Effector memory CD4-positive, alpha-beta T cell (primary cell): ENCODE measurements at regions not wholly inside any gene's neighbourhood (a gene's known extent, or its start where the extent isn't known, plus 50 kb on each side); places are given as distances from the start of the nearest gene placed in this dataset.

Experiments used
- DNase-seq, 3 donors: peaks; one replicate each; pipeline ENCODE4 v3.0.0-alpha.2; 2020
- H3K27ac ChIP-seq: 2 replicates; pipeline ENCODE4 v1.7.0; 2013; ENCODE audit warnings: mild to moderate bottlenecking, low read length, moderate library complexity; ENCODE audit not compliant: insufficient read depth, poor library complexity, severe bottlenecking
- H3K27me3 ChIP-seq: replicated peaks from 2 replicates; pipeline ENCODE4 v1.7.0; 2013; ENCODE audit warnings: mild to moderate bottlenecking, low read length; ENCODE audit not compliant: insufficient read depth, control insufficient read depth, poor library complexity, severe bottlenecking
- H3K36me3 ChIP-seq: 2 replicates; pipeline ENCODE4 v1.7.0; 2013; ENCODE audit warnings: mild to moderate bottlenecking, low read length, moderate library complexity; ENCODE audit not compliant: control insufficient read depth, insufficient read depth
- H3K4me1 ChIP-seq: 2 replicates; pipeline ENCODE4 v1.7.0; 2013; ENCODE audit warnings: low read length, mild to moderate bottlenecking; ENCODE audit not compliant: control insufficient read depth, insufficient read depth, poor library complexity, severe bottlenecking
- H3K4me3 ChIP-seq: 2 replicates; pipeline ENCODE4 v1.7.0; 2013; ENCODE audit warnings: low read length, low read depth, mild to moderate bottlenecking; ENCODE audit not compliant: insufficient read depth, poor library complexity, severe bottlenecking
- H3K9me3 ChIP-seq: 2 replicates; pipeline ENCODE4 v1.7.0; 2013; ENCODE audit warnings: mild to moderate bottlenecking, low read length, moderate library complexity; ENCODE audit not compliant: control insufficient read depth

DNA sequence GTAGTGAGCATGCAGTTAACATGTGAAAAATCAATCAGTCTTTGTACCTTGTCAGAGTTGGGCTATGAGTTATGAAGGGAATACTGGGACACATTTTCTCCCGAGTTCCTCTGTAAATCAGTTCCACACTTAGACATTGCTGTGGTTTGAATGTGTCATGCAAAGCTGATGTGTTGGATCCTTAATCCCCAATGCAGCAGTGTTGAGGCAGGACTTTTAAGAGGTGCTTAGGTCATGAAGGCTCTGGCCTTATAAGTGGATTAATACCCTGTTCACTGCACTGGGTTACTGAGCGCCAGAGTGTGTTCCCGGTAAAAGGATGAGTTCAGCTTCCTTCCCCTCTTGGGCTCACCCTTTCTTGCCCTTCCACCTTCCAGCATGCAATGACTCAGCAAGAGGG lies 742.1 kb upstream of the TENM4 start:
- no peak for DNase-seq
- H3K27me3 ChIP-seq: no peaks in the 10 kb centered on the region
- H3K4me3 ChIP-seq: no peak overlapping the region
- no peaks in the 10 kb centered on the region for H3K36me3 ChIP-seq
- no peaks in the 10 kb centered on the region for H3K4me1 ChIP-seq
- no peaks in the 10 kb centered on the region for H3K9me3 ChIP-seq
- H3K27ac ChIP-seq: no peak overlapping the region

DNA sequence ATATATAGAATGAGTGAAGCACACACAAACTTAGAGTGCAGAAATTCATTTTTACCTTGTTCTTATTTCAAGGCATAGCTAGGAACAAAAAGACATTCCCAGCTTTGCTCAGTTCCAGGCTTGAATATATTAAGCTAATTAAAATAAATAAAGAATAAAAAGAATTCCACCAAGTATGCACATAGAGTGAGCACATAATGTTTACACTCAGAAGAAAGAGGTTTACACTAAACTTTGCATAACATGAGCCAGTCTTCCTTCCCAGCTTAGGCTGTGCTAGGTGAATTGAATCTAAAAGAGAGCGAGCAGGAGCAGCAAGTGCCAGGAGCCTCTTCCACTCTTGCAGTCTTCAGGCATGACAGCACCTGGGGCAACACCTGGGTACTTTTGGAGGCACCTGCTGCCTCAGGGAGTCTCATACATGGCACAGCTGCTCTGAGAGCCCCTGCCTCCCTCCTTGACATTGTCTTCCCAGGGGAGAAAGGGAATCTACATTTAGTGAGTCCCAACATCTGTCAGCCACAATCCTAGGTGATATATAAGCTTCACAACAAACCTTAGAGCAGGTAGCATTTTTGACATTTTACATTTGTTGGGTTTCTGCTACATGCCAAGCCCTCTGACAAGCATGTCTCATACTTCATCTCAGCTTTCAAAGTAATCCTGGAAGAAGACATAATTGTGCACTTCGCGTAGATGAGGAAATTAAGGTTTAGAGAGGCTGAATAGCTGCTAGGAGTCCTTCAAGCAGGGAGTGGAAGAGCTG lies 732.7 kb upstream of the TENM4 start:
- Histone ChIP-seq H3K4me3 (no peak overlapping the region), H3K9me3 (no peaks in the 10 kb centered on the region)

DNA sequence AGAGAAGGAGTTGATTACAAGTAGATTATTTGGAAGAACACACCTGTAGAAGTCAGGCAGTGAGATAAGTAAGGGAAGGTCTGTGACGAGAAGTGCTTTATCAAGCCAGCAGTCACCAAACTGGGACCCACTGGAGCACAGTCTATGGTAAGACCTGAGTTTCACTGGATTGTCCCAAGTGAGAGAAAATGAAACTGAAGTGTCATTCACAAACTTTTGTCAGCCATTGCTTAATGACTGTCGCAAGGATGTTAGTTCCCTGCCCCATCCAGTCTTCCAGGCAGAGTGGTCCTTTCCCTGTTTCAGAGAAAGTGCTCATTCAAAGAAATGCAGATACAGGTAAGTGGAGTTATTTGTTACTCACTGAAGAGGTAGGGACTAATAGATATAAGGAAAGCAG lies 728.0 kb upstream of the TENM4 start:
- H3K27me3 ChIP-seq: no peaks in the 10 kb centered on the region
- no peaks in the 10 kb centered on the region for H3K4me1 ChIP-seq
- no peak overlapping the region for H3K4me3 ChIP-seq
- no peaks in the 10 kb centered on the region for H3K36me3 ChIP-seq
- no peak for DNase-seq
- H3K27ac ChIP-seq: no peak overlapping the region
- H3K9me3 ChIP-seq: no peaks in the 10 kb centered on the region

More for the DNA sequence above, 732.7 kb upstream of the TENM4 start:
- Histone ChIP-seq H3K4me1 (no peaks in the 10 kb centered on the region), H3K27me3 (no peaks in the 10 kb centered on the region), H3K36me3 (no peaks in the 10 kb centered on the region), H3K27ac (no peak overlapping the region)
- DNase-seq: no peak

DNA sequence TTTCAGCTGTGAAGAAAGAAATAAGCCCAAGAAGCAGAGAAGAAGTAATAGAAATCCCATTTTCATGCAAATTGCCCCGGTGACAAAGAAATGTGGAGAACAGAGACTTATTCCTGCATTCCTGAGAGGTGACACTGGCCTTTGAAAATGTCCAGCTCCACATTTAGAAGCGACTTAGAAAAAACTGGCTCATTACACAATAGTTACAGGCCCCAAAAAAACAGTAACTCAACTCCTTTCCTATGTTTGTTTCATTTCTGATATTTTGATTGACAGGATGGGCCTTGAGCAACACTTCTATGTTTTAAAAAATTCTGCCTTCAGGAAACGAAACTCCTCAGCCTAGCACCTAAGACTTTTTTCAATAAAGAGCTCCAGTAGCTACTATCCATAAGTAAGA lies 726.9 kb upstream of the TENM4 start:
- Histone ChIP-seq H3K27me3 (no peaks in the 10 kb centered on the region), H3K4me1 (no peaks in the 10 kb centered on the region), H3K4me3 (no peak overlapping the region), H3K36me3 (no peaks in the 10 kb centered on the region), H3K27ac (no peak overlapping the region), H3K9me3 (no peaks in the 10 kb centered on the region)
- no peak for DNase-seq

DNA sequence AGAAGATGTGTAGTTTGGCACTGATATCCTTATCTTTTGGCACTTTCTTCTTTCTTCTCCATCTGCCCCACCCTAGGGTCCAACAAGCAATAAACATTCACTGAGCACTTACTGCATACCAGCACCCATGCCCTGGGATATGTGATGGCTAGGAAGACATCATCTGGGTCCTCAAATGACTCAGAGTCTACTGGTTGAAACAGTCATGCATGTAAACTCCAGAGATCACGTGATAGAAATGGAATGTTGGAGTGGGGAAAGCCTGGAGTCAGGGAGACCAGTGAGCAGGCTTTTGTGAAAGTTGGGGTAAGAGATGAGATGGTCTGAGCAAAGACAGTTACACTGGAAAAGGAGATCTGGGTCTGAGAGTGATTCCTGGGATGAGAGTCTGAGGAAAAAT lies 724.9 kb upstream of the TENM4 start:
- no peak for DNase-seq
- no peaks in the 10 kb centered on the region for H3K9me3 ChIP-seq
- H3K36me3 ChIP-seq: no peaks in the 10 kb centered on the region
- no peaks in the 10 kb centered on the region for H3K4me1 ChIP-seq
- H3K27ac ChIP-seq: no peak overlapping the region
- no peaks in the 10 kb centered on the region for H3K27me3 ChIP-seq
- H3K4me3 ChIP-seq: no peak overlapping the region

DNA sequence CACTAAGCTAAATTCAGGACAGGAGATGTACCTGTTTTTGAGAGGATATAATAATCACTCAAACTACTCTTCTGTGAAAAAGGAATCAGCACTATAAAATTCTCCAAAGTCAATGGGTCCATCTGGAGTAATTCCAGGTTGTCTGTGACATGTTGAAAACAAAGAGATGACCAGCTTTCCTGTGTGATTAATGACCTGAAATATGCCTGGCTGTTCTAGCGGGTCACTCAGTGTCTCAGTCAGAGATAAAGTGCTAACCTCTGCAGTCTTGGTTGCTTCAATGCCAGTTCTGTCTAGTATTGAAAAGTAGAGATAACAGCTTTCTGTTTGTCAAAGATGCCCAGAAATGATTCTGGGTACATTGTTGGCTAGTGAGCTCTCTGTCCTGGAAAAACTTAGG lies 722.6 kb upstream of the TENM4 start:
- Histone ChIP-seq H3K9me3 (no peaks in the 10 kb centered on the region), H3K4me1 (no peaks in the 10 kb centered on the region), H3K36me3 (no peaks in the 10 kb centered on the region), H3K4me3 (no peak overlapping the region), H3K27ac (no peak overlapping the region), H3K27me3 (no peaks in the 10 kb centered on the region)
- no peak for DNase-seq

DNA sequence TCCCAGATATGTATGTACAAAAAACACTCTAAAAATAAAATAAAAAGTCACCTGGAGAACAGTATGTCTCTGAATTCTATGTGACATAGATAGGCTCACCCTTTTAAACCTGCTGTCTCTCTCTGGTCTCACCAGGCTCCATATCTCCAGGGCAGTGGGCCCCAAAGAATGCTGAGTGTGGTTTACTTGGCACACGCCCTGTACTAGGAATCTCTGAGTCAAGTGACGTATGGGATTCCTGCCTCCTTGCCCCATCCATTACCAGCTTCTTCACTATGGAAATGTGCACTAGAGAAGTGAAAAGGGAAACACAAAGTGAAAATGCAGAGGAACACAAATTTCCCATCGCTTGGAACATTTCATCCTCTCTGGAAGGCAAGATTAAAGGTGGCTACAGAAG lies 722.2 kb upstream of the TENM4 start:
- Histone ChIP-seq H3K4me1 (no peaks in the 10 kb centered on the region), H3K4me3 (no peak overlapping the region), H3K9me3 (no peaks in the 10 kb centered on the region), H3K36me3 (no peaks in the 10 kb centered on the region), H3K27me3 (no peaks in the 10 kb centered on the region), H3K27ac (no peak overlapping the region)
- DNase-seq: no peak

DNA sequence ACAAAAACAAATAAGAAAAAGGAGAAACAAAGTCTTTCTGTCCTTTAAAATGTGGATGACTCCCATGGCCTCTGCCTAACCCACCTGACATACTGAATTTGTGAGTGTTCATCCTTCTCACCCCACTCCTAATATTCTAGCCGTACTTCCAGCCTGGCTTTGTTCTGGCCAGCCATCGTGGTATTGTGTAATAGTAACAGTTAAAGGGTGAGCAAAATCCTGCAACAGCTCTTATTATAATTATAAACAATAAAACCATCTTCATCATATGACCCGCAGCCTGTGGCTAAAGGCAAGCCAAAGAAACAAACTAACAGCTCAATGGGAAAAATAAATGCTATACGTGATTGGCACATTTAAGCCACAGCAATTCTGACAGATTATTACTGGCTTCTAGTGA lies 721.6 kb upstream of the TENM4 start:
- H3K9me3 ChIP-seq: no peaks in the 10 kb centered on the region
- no peaks in the 10 kb centered on the region for H3K27me3 ChIP-seq
- H3K4me1 ChIP-seq: no peaks in the 10 kb centered on the region
- H3K36me3 ChIP-seq: no peaks in the 10 kb centered on the region
- H3K4me3 ChIP-seq: no peak overlapping the region
- H3K27ac ChIP-seq: no peak overlapping the region
- no peak for DNase-seq

DNA sequence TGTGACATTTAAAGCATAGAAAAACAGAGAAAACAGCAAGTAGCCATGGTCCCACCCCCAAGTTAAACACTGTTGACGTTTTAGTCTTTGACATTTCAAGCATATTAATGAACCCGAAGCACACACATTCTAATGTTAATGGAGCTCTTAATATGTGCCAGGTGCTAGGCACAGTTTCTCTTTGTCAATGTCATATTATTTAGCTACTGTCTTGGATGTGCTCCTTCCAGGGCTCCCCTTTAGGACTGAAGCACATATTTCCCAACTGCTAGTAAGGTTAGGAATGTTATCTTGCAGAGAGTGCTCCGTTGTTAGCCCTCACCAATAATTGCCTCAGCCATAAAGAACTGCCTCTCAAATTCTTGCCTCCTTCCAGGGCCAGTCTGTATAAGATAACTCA lies 716.6 kb upstream of the TENM4 start:
- no peaks in the 10 kb centered on the region for H3K4me1 ChIP-seq
- no peaks in the 10 kb centered on the region for H3K36me3 ChIP-seq
- H3K9me3 ChIP-seq: no peaks in the 10 kb centered on the region
- DNase-seq: no peak
- no peaks in the 10 kb centered on the region for H3K27me3 ChIP-seq
- H3K27ac ChIP-seq: no peak overlapping the region
- H3K4me3 ChIP-seq: no peak overlapping the region

DNA sequence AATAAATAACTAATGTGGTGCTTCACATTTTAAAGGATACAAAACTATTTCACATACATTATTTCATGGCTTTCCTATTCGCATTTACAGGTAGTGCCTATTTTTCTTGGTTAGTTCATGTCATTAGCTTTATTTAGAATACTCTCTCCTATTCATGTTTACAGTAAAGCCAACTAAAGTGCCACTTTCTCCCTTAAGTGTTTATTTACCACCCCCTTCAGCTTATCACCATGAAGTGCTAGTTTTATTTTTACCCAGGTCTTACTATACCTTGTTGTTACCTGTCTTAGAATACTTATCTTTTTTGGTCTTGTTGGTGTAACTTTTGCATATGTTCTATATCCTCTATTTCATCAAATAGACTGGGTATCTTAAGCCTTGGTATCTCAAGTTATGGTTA lies 715.2 kb upstream of the TENM4 start:
- Histone ChIP-seq H3K36me3 (no peaks in the 10 kb centered on the region), H3K27ac (no peak overlapping the region), H3K9me3 (no peaks in the 10 kb centered on the region), H3K4me3 (no peak overlapping the region), H3K4me1 (no peaks in the 10 kb centered on the region), H3K27me3 (no peaks in the 10 kb centered on the region)
- DNase-seq: no peak
